Upper lobe of left lung (tissue), 6 donors: ENCODE measurements at regions not wholly inside any gene's neighbourhood (a gene's known extent, or its start where the extent isn't known, plus 50 kb on each side); places are given as distances from the start of the nearest gene placed in this dataset.

ENCODE experiments used
- ATAC-seq, 2 donors: fragments of 200-7000 bp; cut with Tn5 transposase; one replicate each; pipeline ENCODE4 v1.9.1; 2022; ENCODE audit warnings: mild to moderate bottlenecking in 2 of 2, moderate library complexity in 2 of 2; ENCODE audit not compliant: low FRiP score in 2 of 2
- DNase-seq, 2 donors: peaks; one replicate each; pipeline ENCODE4 v3.0.0-alpha.2; 2019 to 2020
- H3K27ac ChIP-seq, 4 donors: fragments of 200-600 bp; sonication (generic); one replicate each; pipeline ENCODE4 v1.5.1; 2016 to 2019
- H3K27me3 ChIP-seq, 4 donors: fragments of 200-600 bp; sonication (generic); one replicate each; pipeline ENCODE4 v1.5.1; 2017 to 2019
- H3K36me3 ChIP-seq, 4 donors: fragments of 200-600 bp; sonication (generic); one replicate each; pipeline ENCODE4 v1.5.1; 2016 to 2019
- H3K4me1 ChIP-seq, 4 donors: fragments of 200-600 bp; sonication (generic); one replicate each; pipeline ENCODE4 v1.5.1; 2018 to 2019
- H3K4me3 ChIP-seq, 4 donors: fragments of 200-600 bp; sonication (generic); one replicate each; pipeline ENCODE4 v1.5.1; 2017 to 2019; ENCODE audit warnings: mild to moderate bottlenecking in 2 of 4, moderate library complexity in 1 of 4
- H3K9me3 ChIP-seq, 4 donors: fragments of 200-600 bp; sonication (generic); one replicate each; pipeline ENCODE4 v1.5.1; 2018 to 2019
- CTCF ChIP-seq, 6 experiments: fragments of 450-650 bp in 4 of 6; fragments of 200-600 bp in 2 of 6; sonication (generic) in 2 of 6; IDR thresholded peaks; one replicate each; pipeline ENCODE4 v1.5.1; 2016 to 2019; ENCODE audit warnings: antibody characterized with exemption in 6 of 6
- EP300 ChIP-seq, 4 donors: sonication (generic); formaldehyde crosslinking; IDR thresholded peaks; one replicate each; pipeline ENCODE4 v1.5.1; 2017; ENCODE audit warnings: antibody characterized with exemption in 4 of 4, control low read depth in 2 of 4
- POLR2A ChIP-seq, 4 donors: fragments of 450-650 bp; IDR thresholded peaks; one replicate each; pipeline ENCODE4 v1.5.1; 2016 to 2017; ENCODE audit warnings: antibody characterized with exemption in 4 of 4, mild to moderate bottlenecking in 2 of 4
- POLR2AphosphoS5 ChIP-seq, 2 donors: sonication (generic); formaldehyde crosslinking; IDR thresholded peaks; one replicate each; pipeline ENCODE4 v1.5.1; 2017; ENCODE audit warnings: antibody characterized with exemption in 2 of 2
- WGBS, 2 donors: methylation state at CpG; one replicate each; pipeline ENCODE4 v1.1.5; 2017 to 2018; 5-methylcytosine and 5-hydroxymethylcytosine counted together
- donor health status: DM: no; HTN: no; CAD: no; lungs with moderate emphysema.
- donor health status: DM: no; HTN: yes; CAD: no; lungs with severe emphysema.

- no peak overlapping the region for H3K27ac ChIP-seq
- no peaks in the 10 kb centered on the region for H3K36me3 ChIP-seq
- H3K4me3 ChIP-seq: no peak overlapping the region
- DNase-seq (no peak), ATAC-seq (no peak)
- H3K9me3 ChIP-seq: no peaks in the 10 kb centered on the region
- 74 to 76% methylated on average over 16 to 17 of the region's 17 CpGs for WGBS, 2 donors
- no peaks in the 10 kb centered on the region for H3K27me3 ChIP-seq
- TF ChIP-seq POLR2AphosphoS5 (IDR thresholded peaks at IDR 0.05) (no peak), EP300 (IDR thresholded peaks at IDR 0.05) (no peak), CTCF (IDR thresholded peaks at IDR 0.05) (no peak), POLR2A (IDR thresholded peaks at IDR 0.05) (no peak)
- no peaks in the 10 kb centered on the region for H3K4me1 ChIP-seq
These were observed 193.2 kb upstream of the GHITM start for GRCh38 chr10:83945982-83946718.

GRCh38 chr10:83952314-83952713, 187.0 kb upstream of the GHITM start:
- Histone ChIP-seq H3K9me3 (no peaks in the 10 kb centered on the region), H3K4me1 (no peaks in the 10 kb centered on the region), H3K27me3 (no peaks in the 10 kb centered on the region), H3K27ac (no peak overlapping the region), H3K36me3 (no peaks in the 10 kb centered on the region), H3K4me3 (no peak overlapping the region)
- no peak for ATAC-seq
- TF ChIP-seq CTCF (IDR thresholded peaks at IDR 0.05) (no peak), EP300 (IDR thresholded peaks at IDR 0.05) (no peak)
- 63 to 69% methylated on average over 1 of the region's 1 CpG for WGBS, 2 donors
- DNase-seq: no peak

GRCh38 chr10:83953589-83953988, 185.7 kb upstream of the GHITM start:
- no peak overlapping the region for H3K27ac ChIP-seq
- TF ChIP-seq POLR2A (IDR thresholded peaks at IDR 0.05): no peak
- no peak for TF ChIP-seq CTCF (IDR thresholded peaks at IDR 0.05)
- TF ChIP-seq EP300 (IDR thresholded peaks at IDR 0.05): no peak
- TF ChIP-seq POLR2AphosphoS5 (IDR thresholded peaks at IDR 0.05): no peak
- ATAC-seq (no peak), DNase-seq (no peak)
- H3K4me1 ChIP-seq: no peaks in the 10 kb centered on the region
- no peaks in the 10 kb centered on the region for H3K9me3 ChIP-seq
- no peaks in the 10 kb centered on the region for H3K27me3 ChIP-seq
- H3K36me3 ChIP-seq: no peaks in the 10 kb centered on the region
- no peak overlapping the region for H3K4me3 ChIP-seq
- 59% methylated on average over 2 of the region's 2 CpGs; no CpG with 5 or more reads in 1 of the 2 donors for WGBS, 2 donors

- Histone ChIP-seq H3K36me3 (no peaks in the 10 kb centered on the region), H3K9me3 (no peaks in the 10 kb centered on the region), H3K27ac (no peak overlapping the region), H3K27me3 (no peaks in the 10 kb centered on the region), H3K4me1 (no peaks in the 10 kb centered on the region), H3K4me3 (no peak overlapping the region)
- TF ChIP-seq EP300 (IDR thresholded peaks at IDR 0.05) (no peak), POLR2A (IDR thresholded peaks at IDR 0.05) (no peak), CTCF (IDR thresholded peaks at IDR 0.05) (no peak), POLR2AphosphoS5 (IDR thresholded peaks at IDR 0.05) (no peak)
- 52 to 53% methylated on average over 4 of the region's 4 CpGs for WGBS, 2 donors
- ATAC-seq (no peak), DNase-seq (no peak)
These were observed 185.0 kb upstream of the GHITM start for GRCh38 chr10:83954193-83954799.

GRCh38 chr10:83955406-83955805, 183.9 kb upstream of the GHITM start:
- DNase-seq (no peak), ATAC-seq (no peak)
- Histone ChIP-seq H3K27me3 (no peaks in the 10 kb centered on the region), H3K4me1 (no peaks in the 10 kb centered on the region), H3K36me3 (no peaks in the 10 kb centered on the region), H3K9me3 (no peaks in the 10 kb centered on the region), H3K4me3 (no peak overlapping the region), H3K27ac (no peak overlapping the region)
- no peak for TF ChIP-seq POLR2A (IDR thresholded peaks at IDR 0.05)
- TF ChIP-seq CTCF (IDR thresholded peaks at IDR 0.05): no peak
- no peak for TF ChIP-seq POLR2AphosphoS5 (IDR thresholded peaks at IDR 0.05)
- TF ChIP-seq EP300 (IDR thresholded peaks at IDR 0.05): no peak
- 75 to 77% methylated on average over 2 of the region's 2 CpGs for WGBS, 2 donors
